ENCODE measurements at regions not wholly inside any gene's neighbourhood (a gene's known extent, or its start where the extent isn't known, plus 50 kb on each side); places are given as distances from the start of the nearest gene placed in this dataset.

DNA sequence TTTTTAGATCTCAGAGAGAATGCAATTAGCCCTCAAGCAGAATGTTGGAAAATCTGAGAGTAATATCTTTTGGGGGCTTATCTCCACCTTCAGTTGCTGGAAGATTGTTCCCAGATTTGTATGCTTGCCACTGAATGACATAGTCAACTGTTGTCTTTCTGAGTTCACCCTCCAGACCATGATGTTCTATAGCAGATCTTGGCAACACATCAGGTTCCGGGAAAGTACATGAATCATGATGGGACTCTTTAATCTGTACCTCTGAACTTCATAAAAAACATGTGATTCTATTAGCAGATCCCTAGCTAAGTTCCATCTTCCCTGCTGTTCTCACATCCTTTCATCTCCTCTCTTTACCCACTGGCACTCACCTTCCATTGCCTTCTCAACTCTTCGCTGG, 68.9 kb downstream of the PLCE1 start:
- FAIRE-seq (no peak), ATAC-seq (no peak), DNase-seq (ENCODE audit: low spot score) (no peak)
- intact Hi-C loops (cut with micrococcal nuclease; ENCODE audit: unreplicated experiment) = no loop called here
- Histone ChIP-seq H3K27ac (ENCODE audit: extremely low read length, insufficient read depth, low read length) (no peak overlapping the region), H3K4me3 (replicated peaks in 1 of 3; ENCODE audit: insufficient read depth in 1 of 3, low read depth in 2 of 3, low read length in 3 of 3) (no peak overlapping the region), H3K9me3 (ENCODE audit: low read length) (no peaks in the 10 kb centered on the region), H3K4me2 (ENCODE audit: low read depth, low read length) (no peak overlapping the region), H2AFZ (ENCODE audit: low read length) (no peak overlapping the region), H3K4me1 (ENCODE audit: insufficient read depth, low read length) (no peaks in the 10 kb centered on the region), H3K36me3 (replicated peaks in 1 of 2; ENCODE audit: control insufficient read depth in 1 of 2, insufficient read depth in 2 of 2, low read length in 2 of 2) (no peaks in the 10 kb centered on the region), H3K79me2 (ENCODE audit: insufficient read depth, low read length) (no peaks in the 10 kb centered on the region), H4K20me1 (ENCODE audit: insufficient read depth, low read length) (no peaks in the 10 kb centered on the region), H3K27me3 (ENCODE audit: control insufficient read depth in 1 of 2, insufficient read depth in 2 of 2, low read length in 2 of 2) (no peaks in the 10 kb centered on the region), H3K9ac (ENCODE audit: insufficient read depth, low read depth, low read length) (no peak overlapping the region)
- TF ChIP-seq ZNF354B (CRISPR knock-in tag; IDR thresholded peaks at IDR 0.05) (no peak), ZNF780A (CRISPR knock-in tag; IDR thresholded peaks at IDR 0.05) (no peak), BHLHE40 (IDR thresholded peaks at IDR 0.05; ENCODE audit: low read length) (no peak), ZBTB20 (CRISPR knock-in tag; IDR thresholded peaks at IDR 0.05; ENCODE audit: borderline replicate concordance, low read depth) (no peak), MTA1 (CRISPR knock-in tag; IDR thresholded peaks at IDR 0.05; ENCODE audit: borderline replicate concordance) (no peak), ZFYVE20 (CRISPR knock-in tag; IDR thresholded peaks at IDR 0.05; ENCODE audit: borderline replicate concordance, low read depth) (no peak), SP2 (CRISPR knock-in tag; IDR thresholded peaks at IDR 0.05) (no peak), ZNF549 (CRISPR knock-in tag; IDR thresholded peaks at IDR 0.05) (no peak), MTF1 (CRISPR knock-in tag; IDR thresholded peaks at IDR 0.05) (no peak), ZNF782 (CRISPR knock-in tag; IDR thresholded peaks at IDR 0.05; ENCODE audit: borderline replicate concordance) (no peak), ZNF317 (CRISPR knock-in tag; IDR thresholded peaks at IDR 0.05) (no peak)
- TF ChIP-seq, protein P1, sequence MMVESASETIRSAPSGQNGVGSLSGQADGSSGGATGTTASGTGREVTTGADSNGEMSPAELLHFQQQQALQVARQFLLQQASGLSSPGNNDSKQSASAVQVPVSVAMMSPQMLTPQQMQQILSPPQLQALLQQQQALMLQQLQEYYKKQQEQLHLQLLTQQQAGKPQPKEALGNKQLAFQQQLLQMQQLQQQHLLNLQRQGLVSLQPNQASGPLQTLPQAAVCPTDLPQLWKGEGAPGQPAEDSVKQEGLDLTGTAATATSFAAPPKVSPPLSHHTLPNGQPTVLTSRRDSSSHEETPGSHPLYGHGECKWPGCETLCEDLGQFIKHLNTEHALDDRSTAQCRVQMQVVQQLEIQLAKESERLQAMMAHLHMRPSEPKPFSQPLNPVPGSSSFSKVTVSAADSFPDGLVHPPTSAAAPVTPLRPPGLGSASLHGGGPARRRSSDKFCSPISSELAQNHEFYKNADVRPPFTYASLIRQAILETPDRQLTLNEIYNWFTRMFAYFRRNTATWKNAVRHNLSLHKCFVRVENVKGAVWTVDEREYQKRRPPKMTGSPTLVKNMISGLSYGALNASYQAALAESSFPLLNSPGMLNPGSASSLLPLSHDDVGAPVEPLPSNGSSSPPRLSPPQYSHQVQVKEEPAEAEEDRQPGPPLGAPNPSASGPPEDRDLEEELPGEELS (CRISPR knock-in tag; IDR thresholded peaks at IDR 0.05) = no peak
- TF ChIP-seq, protein P2, sequence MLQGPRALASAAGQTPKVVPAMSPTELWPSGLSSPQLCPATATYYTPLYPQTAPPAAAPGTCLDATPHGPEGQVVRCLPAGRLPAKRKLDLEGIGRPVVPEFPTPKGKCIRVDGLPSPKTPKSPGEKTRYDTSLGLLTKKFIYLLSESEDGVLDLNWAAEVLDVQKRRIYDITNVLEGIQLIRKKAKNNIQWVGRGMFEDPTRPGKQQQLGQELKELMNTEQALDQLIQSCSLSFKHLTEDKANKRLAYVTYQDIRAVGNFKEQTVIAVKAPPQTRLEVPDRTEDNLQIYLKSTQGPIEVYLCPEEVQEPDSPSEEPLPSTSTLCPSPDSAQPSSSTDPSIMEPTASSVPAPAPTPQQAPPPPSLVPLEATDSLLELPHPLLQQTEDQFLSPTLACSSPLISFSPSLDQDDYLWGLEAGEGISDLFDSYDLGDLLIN (CRISPR knock-in tag; IDR thresholded peaks at IDR 0.05; ENCODE audit: borderline replicate concordance) = no peak
- TF ChIP-seq, protein P3, sequence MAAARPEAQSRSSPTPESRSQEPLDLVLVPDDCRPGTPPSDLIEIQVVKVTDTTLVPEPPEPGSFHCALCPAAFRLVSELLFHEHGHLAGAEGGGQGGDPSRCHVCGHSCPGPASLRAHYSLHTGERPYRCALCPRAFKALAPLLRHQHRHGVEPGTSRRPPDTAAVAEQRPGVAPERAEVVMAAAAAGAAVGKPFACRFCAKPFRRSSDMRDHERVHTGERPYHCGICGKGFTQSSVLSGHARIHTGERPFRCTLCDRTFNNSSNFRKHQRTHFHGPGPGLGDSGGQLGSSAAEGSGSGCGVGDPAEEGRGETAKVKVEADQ (CRISPR knock-in tag; IDR thresholded peaks at IDR 0.05; ENCODE audit: borderline replicate concordance) = no peak
- TF ChIP-seq, protein P4, sequence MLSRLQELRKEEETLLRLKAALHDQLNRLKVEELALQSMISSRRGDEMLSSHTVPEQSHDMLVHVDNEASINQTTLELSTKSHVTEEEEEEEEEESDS (CRISPR knock-in tag; IDR thresholded peaks at IDR 0.05; ENCODE audit: borderline replicate concordance) = no peak
- WGBS (ENCODE audit: low lambda C conversion rate) = 39% methylated on average over 2 of the region's 2 CpGs
- in situ Hi-C loops (cut with HindIII; ENCODE audit: extremely low pct_ligation_motif_present, low pct_unique_long_range_greater_than_20kb) = no loop called here
- ChIA-PET CTCF (ENCODE audit: low intra/inter-chr PET ratio, low total read pairs) (no interaction called here), POLR2A (no interaction called here)
- BruUV-seq (replicated peaks) = no TSS peak
